Caco-2 (cell line): ENCODE measurements at regions not wholly inside any gene's neighbourhood (a gene's known extent, or its start where the extent isn't known, plus 50 kb on each side); places are given as distances from the start of the nearest gene placed in this dataset.

Experiments
- BruUV-seq: library from RNA; stranded (reverse); fragments of 400-500 nt; replicated peaks from 2 replicates; lab custom pipeline; 2021; lab: Mats Ljungman, UMichigan
- CTCF ChIA-PET: fragments of 300-600 bp; sonication (Branson Sonifier 250); formaldehyde crosslinking; loops from one replicate; lab custom pipeline; 2022; ENCODE audit warnings: antibody characterized with exemption; lab: Charles Lee
- POLR2A ChIA-PET: fragments of 300-600 bp; sonication (Branson Sonifier 250); formaldehyde crosslinking; loops from one replicate; lab custom pipeline; 2022; ENCODE audit warnings: antibody characterized with exemption; lab: Charles Lee
- DNase-seq, 2 experiments: peaks; one replicate each; pipeline versions ENCODE4 v3.0.0 to v3.0.0-alpha.2; 2020 to 2022
- H3K27me3 ChIP-seq: replicated peaks from 2 replicates; pipeline ENCODE4 v1.6.0; 2011; ENCODE audit warnings: low read length; ENCODE audit not compliant: control insufficient read depth, insufficient read depth
- H3K36me3 ChIP-seq: 2 replicates; pipeline ENCODE4 v1.5.1; 2011; ENCODE audit warnings: low read length; ENCODE audit not compliant: control insufficient read depth, insufficient read depth
- H3K4me1 ChIP-seq: fragments of 250-450 bp; sonication (Bioruptor Pico); 2 replicates; pipeline ENCODE4 v1.5.1; 2020; ENCODE audit warnings: mild to moderate bottlenecking
- H3K4me3 ChIP-seq: 2 replicates; pipeline ENCODE4 v1.5.1; 2011; ENCODE audit warnings: low read depth, mild to moderate bottlenecking, control low read depth, low read length
- H3K9me3 ChIP-seq: fragments of 250-450 bp; sonication (Bioruptor Pico); 2 replicates; pipeline ENCODE4 v1.5.1; 2020; ENCODE audit warnings: mild to moderate bottlenecking, moderate library complexity
- H3K27ac Mint-ChIP-seq: one replicate; pipeline ENCODE4 v1.8.0; 2022; ENCODE audit warnings: mixed read lengths; ENCODE audit not compliant: unreplicated experiment
- H3K27me3 Mint-ChIP-seq: one replicate; pipeline ENCODE4 v1.8.0; 2022; ENCODE audit warnings: mixed read lengths; ENCODE audit not compliant: insufficient read depth, unreplicated experiment
- H3K36me3 Mint-ChIP-seq: one replicate; pipeline ENCODE4 v1.8.0; 2022; ENCODE audit warnings: mild to moderate bottlenecking, mixed read lengths; ENCODE audit not compliant: insufficient read depth, unreplicated experiment
- H3K4me1 Mint-ChIP-seq: one replicate; pipeline ENCODE4 v1.8.0; 2022; ENCODE audit warnings: low read depth, mixed read lengths; ENCODE audit not compliant: unreplicated experiment
- H3K4me3 Mint-ChIP-seq: one replicate; pipeline ENCODE4 v1.8.0; 2022; ENCODE audit warnings: mild to moderate bottlenecking, moderate library complexity, mixed read lengths; ENCODE audit not compliant: unreplicated experiment
- H3K9me3 Mint-ChIP-seq: one replicate; pipeline ENCODE4 v1.8.0; 2022; ENCODE audit warnings: mixed read lengths; ENCODE audit not compliant: unreplicated experiment
- CTCF ChIP-seq, 2 experiments: fragments of 200-600 bp in 1 of 2; IDR thresholded peaks; 1 replicate in 1 of 2; 2 replicates in 1 of 2; pipeline versions ENCODE4 v1.5.1 to v1.8.0; 2011 to 2022; ENCODE audit warnings: antibody characterized with exemption in 1 of 2, control low read depth in 1 of 2, inconsistent platforms in 1 of 2, low read depth in 1 of 2, low read length in 1 of 2, mild to moderate bottlenecking in 1 of 2, moderate library complexity in 1 of 2; ENCODE audit not compliant: insufficient read depth in 1 of 2, severe bottlenecking in 1 of 2, unreplicated experiment in 1 of 2
- intact Hi-C: fragments of 100-400 bp; cut with micrococcal nuclease; formaldehyde crosslinking; loops from one replicate; pipeline ENCODE4 v1.10.0; 2022; ENCODE audit not compliant: unreplicated experiment

- no peaks in the 10 kb centered on the region; the same call in 1 of the 2 replicates for H3K27me3 ChIP-seq
- H3K27ac Mint-ChIP-seq = no peak overlapping the region
- H3K36me3 ChIP-seq = no peaks in the 10 kb centered on the region
- no peaks in the 10 kb centered on the region for H3K9me3 Mint-ChIP-seq
- no peak for DNase-seq
- no peak overlapping the region for H3K4me3 Mint-ChIP-seq
- no TSS peak for BruUV-seq
- H3K4me1 Mint-ChIP-seq = no peaks in the 10 kb centered on the region
- H3K4me3 ChIP-seq = no peak overlapping the region
- CTCF ChIA-PET = no interaction called here
- H3K9me3 ChIP-seq = no peaks in the 10 kb centered on the region
- H3K4me1 ChIP-seq = no peaks in the 10 kb centered on the region
- intact Hi-C loops = no loop called here
- POLR2A ChIA-PET = no interaction called here
- H3K36me3 Mint-ChIP-seq = no peaks in the 10 kb centered on the region
- TF ChIP-seq CTCF (IDR thresholded peaks at IDR 0.05; ENCODE audit: insufficient read depth in 1 of 2, low read depth in 1 of 2, low read length in 1 of 2, severe bottlenecking in 1 of 2, unreplicated experiment in 1 of 2) = no peak
- no peaks in the 10 kb centered on the region for H3K27me3 Mint-ChIP-seq
These were observed 490.3 kb upstream of the PABPC4L start for GRCh38 chr4:134691915-134692314.

GRCh38 chr4:134687646-134688628, 486.3 kb upstream of the PABPC4L start:
- Mint-ChIP-seq H3K36me3 (no peaks in the 10 kb centered on the region), H3K9me3 (peaks cover 8% of the 10 kb centered on the region), H3K27me3 (no peaks in the 10 kb centered on the region), H3K4me1 (no peaks in the 10 kb centered on the region), H3K4me3 (no peak overlapping the region), H3K27ac (no peak overlapping the region)
- no TSS peak for BruUV-seq
- CTCF ChIA-PET = no interaction called here
- H3K4me3 ChIP-seq = no peak overlapping the region
- H3K27me3 ChIP-seq = no peaks in the 10 kb centered on the region; the same call in 1 of the 2 replicates
- H3K9me3 ChIP-seq = no peaks in the 10 kb centered on the region
- intact Hi-C loops = no loop called here
- POLR2A ChIA-PET = no interaction called here
- no peak for TF ChIP-seq CTCF (IDR thresholded peaks at IDR 0.05; ENCODE audit: insufficient read depth in 1 of 2, low read depth in 1 of 2, low read length in 1 of 2, severe bottlenecking in 1 of 2, unreplicated experiment in 1 of 2)
- no peaks in the 10 kb centered on the region for H3K4me1 ChIP-seq
- H3K36me3 ChIP-seq = no peaks in the 10 kb centered on the region
- DNase-seq = no peak

- Mint-ChIP-seq H3K36me3 (no peaks in the 10 kb centered on the region), H3K4me3 (no peak overlapping the region), H3K9me3 (peaks cover 18% of the 10 kb centered on the region), H3K27ac (no peak overlapping the region), H3K27me3 (no peaks in the 10 kb centered on the region), H3K4me1 (no peaks in the 10 kb centered on the region)
- ChIA-PET POLR2A (no interaction called here), CTCF (no interaction called here)
- intact Hi-C loops = no loop called here
- no peak for TF ChIP-seq CTCF (IDR thresholded peaks at IDR 0.05; ENCODE audit: insufficient read depth in 1 of 2, low read depth in 1 of 2, low read length in 1 of 2, severe bottlenecking in 1 of 2, unreplicated experiment in 1 of 2)
- H3K36me3 ChIP-seq = no peaks in the 10 kb centered on the region
- BruUV-seq = no TSS peak
- no peak for DNase-seq
- H3K4me1 ChIP-seq = no peaks in the 10 kb centered on the region
- H3K27me3 ChIP-seq = no peaks in the 10 kb centered on the region
- no peaks in the 10 kb centered on the region for H3K9me3 ChIP-seq
- H3K4me3 ChIP-seq = no peak overlapping the region
These were observed 475.7 kb upstream of the PABPC4L start for GRCh38 chr4:134677209-134677814.
